Liver (tissue), 8 donors: ENCODE measurements at regions not wholly inside any gene's neighbourhood (a gene's known extent, or its start where the extent isn't known, plus 50 kb on each side); places are given as distances from the start of the nearest gene placed in this dataset.

Source experiments
- DNase-seq: peaks from one replicate; pipeline ENCODE4 v3.0.0-alpha.2; 2017; ENCODE audit warnings: low spot score
- H3K27ac ChIP-seq, 2 donors: one replicate each; pipeline ENCODE4 v1.7.0; 2013; ENCODE audit warnings: inconsistent platforms in 2 of 2, low read length in 2 of 2, control low read depth in 1 of 2, low read depth in 1 of 2, mild to moderate bottlenecking in 1 of 2
- H3K27me3 ChIP-seq, 4 donors: one replicate each; pipeline versions ENCODE4 v1.6.1 to v1.7.0; 2013; ENCODE audit warnings: low read length in 3 of 4, inconsistent platforms in 1 of 4, mild to moderate bottlenecking in 1 of 4, moderate library complexity in 1 of 4; ENCODE audit not compliant: control insufficient read depth in 4 of 4, insufficient read depth in 4 of 4
- H3K36me3 ChIP-seq, 4 donors: one replicate each; pipeline versions ENCODE4 v1.6.1 to v1.7.0; 2013; ENCODE audit warnings: low read length in 3 of 4, mild to moderate bottlenecking in 3 of 4, low read depth in 1 of 4, moderate library complexity in 1 of 4; ENCODE audit not compliant: control insufficient read depth in 4 of 4, insufficient read depth in 3 of 4
- H3K4me1 ChIP-seq, 4 donors: one replicate each; pipeline versions ENCODE4 v1.6.1 to v1.7.0; 2013; ENCODE audit warnings: low read length in 3 of 4, mild to moderate bottlenecking in 3 of 4, moderate library complexity in 1 of 4; ENCODE audit not compliant: control insufficient read depth in 4 of 4, insufficient read depth in 4 of 4
- H3K4me3 ChIP-seq, 3 donors: one replicate each; pipeline versions ENCODE4 v1.6.1 to v1.7.0; 2013; ENCODE audit warnings: low read length in 3 of 3, control low read depth in 1 of 3, low read depth in 1 of 3, mild to moderate bottlenecking in 1 of 3
- H3K9ac ChIP-seq, 2 donors: one replicate each; pipeline ENCODE4 v1.7.0; 2013; ENCODE audit warnings: low read length in 2 of 2, mild to moderate bottlenecking in 2 of 2, moderate library complexity in 2 of 2, control low read depth in 1 of 2, low read depth in 1 of 2
- H3K9me3 ChIP-seq, 4 donors: one replicate each; pipeline versions ENCODE4 v1.6.1 to v1.7.0; 2013; ENCODE audit warnings: low read length in 3 of 4; ENCODE audit not compliant: control insufficient read depth in 4 of 4
- ATF3 ChIP-seq: IDR thresholded peaks from 2 replicates; pipeline ENCODE4 v1.6.1; 2016; ENCODE audit warnings: antibody characterized with exemption
- CTCF ChIP-seq: fragments of 150-350 bp; IDR thresholded peaks from 2 replicates; pipeline ENCODE4 v1.5.1; 2017; ENCODE audit warnings: improper control_type of control experiment, low read depth, low read length; ENCODE audit not compliant: missing input control
- EGR1 ChIP-seq, 2 donors: IDR thresholded peaks; 2 replicates each; pipeline ENCODE4 v1.6.1; 2016 to 2018; ENCODE audit warnings: antibody characterized with exemption in 2 of 2, low read depth in 2 of 2
- FOXA1 ChIP-seq: IDR thresholded peaks from 2 replicates; pipeline ENCODE4 v1.6.1; 2016; ENCODE audit warnings: antibody characterized with exemption
- FOXA2 ChIP-seq: IDR thresholded peaks from 2 replicates; pipeline ENCODE4 v1.6.1; 2016; ENCODE audit warnings: antibody characterized with exemption
- GABPA ChIP-seq, 2 donors: IDR thresholded peaks in 1 of 2; conservative IDR thresholded peaks in 1 of 2; 2 replicates each; pipeline ENCODE4 v1.6.1; 2016; ENCODE audit warnings: antibody characterized with exemption in 2 of 2, mild to moderate bottlenecking in 1 of 2, moderate library complexity in 1 of 2
- HNF4A ChIP-seq, 2 donors: conservative IDR thresholded peaks; 2 replicates each; pipeline ENCODE4 v1.6.1; 2016; ENCODE audit warnings: antibody characterized with exemption in 2 of 2, mild to moderate bottlenecking in 2 of 2
- HNF4G ChIP-seq: IDR thresholded peaks from 2 replicates; pipeline ENCODE4 v1.6.1; 2016; ENCODE audit warnings: antibody characterized with exemption
- JUND ChIP-seq, 2 donors: IDR thresholded peaks; 2 replicates each; pipeline ENCODE4 v1.6.1; 2016; ENCODE audit warnings: antibody characterized with exemption in 2 of 2
- MAX ChIP-seq: IDR thresholded peaks from 2 replicates; pipeline ENCODE4 v1.6.1; 2016; ENCODE audit warnings: antibody characterized with exemption
- NR2F2 ChIP-seq: IDR thresholded peaks from 2 replicates; pipeline ENCODE4 v1.6.1; 2016; ENCODE audit warnings: antibody characterized with exemption
- RAD21 ChIP-seq, 2 donors: IDR thresholded peaks; 2 replicates each; pipeline ENCODE4 v1.6.1; 2016; ENCODE audit warnings: antibody characterized with exemption in 2 of 2, mild to moderate bottlenecking in 2 of 2
- REST ChIP-seq: IDR thresholded peaks from 2 replicates; pipeline ENCODE4 v1.6.1; 2016; ENCODE audit warnings: antibody characterized with exemption, mild to moderate bottlenecking
- RXRA ChIP-seq, 2 donors: IDR thresholded peaks; 2 replicates each; pipeline ENCODE4 v1.6.1; 2017 to 2018; ENCODE audit warnings: antibody characterized with exemption in 2 of 2, mild to moderate bottlenecking in 1 of 2
- SP1 ChIP-seq: IDR thresholded peaks from 2 replicates; pipeline ENCODE4 v1.6.1; 2018; ENCODE audit warnings: antibody characterized with exemption, mild to moderate bottlenecking
- TAF1 ChIP-seq: conservative IDR thresholded peaks from 2 replicates; pipeline ENCODE4 v1.6.1; 2016; ENCODE audit warnings: antibody characterized with exemption, mild to moderate bottlenecking
- ZBTB33 ChIP-seq: IDR thresholded peaks from 2 replicates; pipeline ENCODE4 v1.6.1; 2016; ENCODE audit warnings: antibody characterized with exemption
- WGBS: extraction: QIAGEN DNeasy Blood & Tissue Kit; methylation state at CpG from one replicate; pipeline ENCODE4 v1.1.7; 2013; 5-methylcytosine and 5-hydroxymethylcytosine counted together
- donor health status: healthy.
- donor health status: healthy.
- donor health status: healthy.
- donor health status: healthy.
- donor health status: healthy.

- no peak overlapping the region for H3K27ac ChIP-seq
- WGBS = 81% methylated on average over 2 of the region's 2 CpGs
- no peak for DNase-seq
- TF ChIP-seq HNF4A (conservative IDR thresholded peaks at IDR 0.05) (no peak), FOXA2 (no peak), GABPA (IDR thresholded peaks at IDR 0.05 in 1 of 2, conservative IDR thresholded peaks at IDR 0.05 in 1 of 2) (no peak), MAX (no peak)
- no peaks in the 10 kb centered on the region for H3K9me3 ChIP-seq
- H3K4me1 ChIP-seq = no peaks in the 10 kb centered on the region
- no peaks in the 10 kb centered on the region for H3K27me3 ChIP-seq
- no peaks in the 10 kb centered on the region for H3K36me3 ChIP-seq
- H3K4me3 ChIP-seq = no peak overlapping the region
- H3K9ac ChIP-seq = no peak overlapping the region
Measured at GRCh38 chr6:33861722-33862121, 57.9 kb upstream of the MLN start.

GRCh38 chr6:33860706-33861474 is 57.1 kb upstream of the MLN start:
- Histone ChIP-seq H3K27ac (no peak overlapping the region), H3K9ac (no peak overlapping the region), H3K27me3 (no peaks in the 10 kb centered on the region), H3K4me3 (no peak overlapping the region), H3K9me3 (no peaks in the 10 kb centered on the region), H3K4me1 (peaks cover 0 to 3% (median 0%) of the 10 kb centered on the region in 4 donors), H3K36me3 (no peaks in the 10 kb centered on the region)
- DNase-seq = no peak
- TF ChIP-seq NR2F2 = no peak
- TF ChIP-seq EGR1 (IDR thresholded peaks at IDR 0.05; ENCODE audit: low read depth in 2 of 2) = no peak
- no peak for TF ChIP-seq FOXA2
- no peak for TF ChIP-seq RAD21 (IDR thresholded peaks at IDR 0.05)
- TF ChIP-seq REST = no peak
- no peak for TF ChIP-seq SP1
- TF ChIP-seq MAX = no peak
- no peak for TF ChIP-seq ATF3
- no peak for TF ChIP-seq GABPA (IDR thresholded peaks at IDR 0.05 in 1 of 2, conservative IDR thresholded peaks at IDR 0.05 in 1 of 2)
- no peak for TF ChIP-seq CTCF
- TF ChIP-seq FOXA1 = no peak
- TF ChIP-seq JUND (IDR thresholded peaks at IDR 0.05) = no peak
- no peak for TF ChIP-seq TAF1
- TF ChIP-seq RXRA (IDR thresholded peaks at IDR 0.05) = no peak
- TF ChIP-seq HNF4G = no peak
- TF ChIP-seq ZBTB33 = no peak
- no peak for TF ChIP-seq HNF4A (conservative IDR thresholded peaks at IDR 0.05)
- WGBS = 30% methylated on average over 7 of the region's 7 CpGs
